ENCODE measurements at regions not wholly inside any gene's neighbourhood (a gene's known extent, or its start where the extent isn't known, plus 50 kb on each side); places are given as distances from the start of the nearest gene placed in this dataset.

DNA sequence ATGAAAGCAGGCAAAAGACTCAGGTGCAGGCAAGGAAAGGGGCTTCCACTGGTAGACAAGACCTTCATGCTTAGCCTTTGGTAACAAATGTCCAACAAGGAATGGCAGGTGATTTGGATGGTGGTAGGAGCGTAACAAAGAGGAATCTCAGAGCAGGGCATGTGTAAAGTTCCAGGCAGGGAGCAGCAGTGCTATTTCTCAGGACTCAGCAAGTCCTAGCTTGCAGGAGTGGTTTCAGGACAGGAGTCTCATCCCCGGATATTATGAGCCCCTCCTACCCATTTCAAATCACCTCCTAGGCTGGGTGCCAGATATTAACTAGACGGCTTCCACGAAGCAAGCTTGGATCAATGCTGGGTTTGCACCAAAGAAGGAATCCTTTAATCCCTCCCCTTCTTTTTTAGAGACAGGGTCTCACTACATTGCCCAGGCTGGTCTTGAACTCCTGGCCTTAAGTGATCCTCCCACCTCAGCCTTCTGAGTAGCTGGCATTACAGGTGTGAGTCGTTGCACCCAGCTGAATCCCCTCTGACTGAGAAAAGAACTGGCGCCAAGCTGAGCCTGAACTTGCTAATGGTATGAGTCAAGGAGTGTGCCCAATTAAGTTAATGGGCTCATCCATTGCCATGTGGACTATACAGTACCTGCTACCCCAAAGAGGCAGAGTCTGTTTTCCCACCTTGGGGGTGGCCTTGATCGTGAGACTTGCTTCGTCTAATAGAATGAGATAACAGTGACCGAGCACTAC lies 190.3 kb downstream of the ARL4C start:
- intact Hi-C loops (cut with DNase I): no loop called here
- no peak for FAIRE-seq
- ATAC-seq: no peak
- Histone ChIP-seq H3K36me3 (no peaks in the 10 kb centered on the region), H3K27ac (no peak overlapping the region), H3K9me3 (peaks cover 0 to 1% (median 0%) of the 10 kb centered on the region in 4 donors), H3K27me3 (no peaks in the 10 kb centered on the region), H3K4me3 (no peak overlapping the region), H3K4me1 (no peaks in the 10 kb centered on the region)
- TF ChIP-seq, protein P1, sequence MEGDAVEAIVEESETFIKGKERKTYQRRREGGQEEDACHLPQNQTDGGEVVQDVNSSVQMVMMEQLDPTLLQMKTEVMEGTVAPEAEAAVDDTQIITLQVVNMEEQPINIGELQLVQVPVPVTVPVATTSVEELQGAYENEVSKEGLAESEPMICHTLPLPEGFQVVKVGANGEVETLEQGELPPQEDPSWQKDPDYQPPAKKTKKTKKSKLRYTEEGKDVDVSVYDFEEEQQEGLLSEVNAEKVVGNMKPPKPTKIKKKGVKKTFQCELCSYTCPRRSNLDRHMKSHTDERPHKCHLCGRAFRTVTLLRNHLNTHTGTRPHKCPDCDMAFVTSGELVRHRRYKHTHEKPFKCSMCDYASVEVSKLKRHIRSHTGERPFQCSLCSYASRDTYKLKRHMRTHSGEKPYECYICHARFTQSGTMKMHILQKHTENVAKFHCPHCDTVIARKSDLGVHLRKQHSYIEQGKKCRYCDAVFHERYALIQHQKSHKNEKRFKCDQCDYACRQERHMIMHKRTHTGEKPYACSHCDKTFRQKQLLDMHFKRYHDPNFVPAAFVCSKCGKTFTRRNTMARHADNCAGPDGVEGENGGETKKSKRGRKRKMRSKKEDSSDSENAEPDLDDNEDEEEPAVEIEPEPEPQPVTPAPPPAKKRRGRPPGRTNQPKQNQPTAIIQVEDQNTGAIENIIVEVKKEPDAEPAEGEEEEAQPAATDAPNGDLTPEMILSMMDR (IDR thresholded peaks at IDR 0.05): no peak
- no peak for DNase-seq
- WGBS, 2 donors: 61 to 73% methylated on average over 9 of the region's 9 CpGs

DNA sequence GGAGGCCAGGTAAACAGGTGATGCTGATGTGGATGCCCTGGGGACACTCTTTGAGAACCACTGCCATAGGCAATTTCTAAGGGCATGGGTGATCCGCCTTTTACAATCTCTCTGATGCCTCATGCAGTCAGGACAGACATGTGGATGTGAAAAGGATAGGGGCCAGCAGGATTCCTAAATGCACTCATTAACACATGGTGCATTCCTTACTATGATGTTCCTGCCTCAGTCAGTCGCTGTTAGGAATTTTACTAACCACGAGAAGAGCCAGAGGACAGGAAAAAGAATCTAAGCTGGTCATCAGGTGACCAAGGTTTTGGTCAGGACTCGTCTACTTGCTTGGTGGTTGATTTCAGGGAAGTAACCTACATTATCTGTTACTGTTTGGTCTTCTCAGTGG lies 191.0 kb downstream of the ARL4C start:
- DNase-seq (no peak), ATAC-seq (no peak), FAIRE-seq (no peak)
- TF ChIP-seq, protein P1 (IDR thresholded peaks at IDR 0.05): no peak
- 68 to 76% methylated on average over 4 of the region's 4 CpGs for WGBS, 2 donors
- H3K27ac ChIP-seq: no peak overlapping the region
- intact Hi-C loops (cut with DNase I): no loop called here
- no peaks in the 10 kb centered on the region for H3K9me3 ChIP-seq
- no peaks in the 10 kb centered on the region for H3K36me3 ChIP-seq
- no peaks in the 10 kb centered on the region for H3K4me1 ChIP-seq
- H3K4me3 ChIP-seq: no peak overlapping the region
- H3K27me3 ChIP-seq: no peaks in the 10 kb centered on the region

DNA sequence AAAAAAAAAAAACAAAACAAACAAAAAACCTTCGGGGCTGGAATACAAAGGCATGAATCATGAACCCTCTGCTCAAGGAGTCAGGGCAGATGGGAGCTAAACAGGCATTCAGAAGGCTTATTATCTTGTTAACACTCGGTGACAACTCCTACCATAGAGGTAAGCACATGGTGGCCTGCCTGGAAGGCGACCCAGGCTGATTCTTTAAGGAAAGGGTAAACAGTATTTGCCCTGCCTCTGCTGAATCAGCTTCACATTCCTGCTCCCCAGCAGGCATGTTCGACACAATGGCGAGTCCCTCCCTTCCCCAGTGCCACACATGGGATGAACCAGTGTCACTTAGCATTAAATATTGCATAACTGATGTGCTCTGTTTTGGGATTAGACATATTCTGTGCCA lies 191.9 kb downstream of the ARL4C start:
- WGBS, 2 donors: 40 to 46% methylated on average over 5 of the region's 5 CpGs
- no peak overlapping the region for H3K4me3 ChIP-seq
- ATAC-seq (no peak), DNase-seq (no peak), FAIRE-seq (no peak)
- H3K4me1 ChIP-seq: no peaks in the 10 kb centered on the region
- no peaks in the 10 kb centered on the region for H3K9me3 ChIP-seq
- no peak overlapping the region for H3K27ac ChIP-seq
- intact Hi-C loops (cut with DNase I): no loop called here
- H3K27me3 ChIP-seq: no peaks in the 10 kb centered on the region
- H3K36me3 ChIP-seq: no peaks in the 10 kb centered on the region
- TF ChIP-seq, protein P1 (IDR thresholded peaks at IDR 0.05): no peak

DNA sequence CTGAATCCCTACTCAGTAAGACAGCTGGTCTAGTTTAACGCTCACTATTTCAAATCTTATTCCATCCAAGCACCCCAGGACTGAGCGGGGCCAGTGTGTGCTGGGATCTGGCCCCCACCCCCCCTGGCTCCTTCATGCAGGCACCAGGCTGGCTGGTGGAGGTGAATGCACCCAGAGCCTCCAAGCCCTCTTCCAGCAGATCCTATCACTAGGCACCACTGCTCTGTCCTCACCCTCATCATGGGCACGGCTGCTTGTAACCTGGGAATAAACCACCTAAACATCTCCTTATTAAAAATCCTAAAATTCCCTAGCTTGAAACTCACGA lies 194.3 kb downstream of the ARL4C start:
- Histone ChIP-seq H3K4me3 (no peak overlapping the region), H3K27ac (no peak overlapping the region), H3K9me3 (no peaks in the 10 kb centered on the region), H3K4me1 (no peaks in the 10 kb centered on the region), H3K36me3 (no peaks in the 10 kb centered on the region), H3K27me3 (no peaks in the 10 kb centered on the region)
- TF ChIP-seq, protein P1 (IDR thresholded peaks at IDR 0.05): no peak
- intact Hi-C loops (cut with DNase I): no loop called here
- no peak for ATAC-seq
- 87 to 90% methylated on average over 4 of the region's 4 CpGs for WGBS, 2 donors
- DNase-seq: no peak
- FAIRE-seq: no peak

DNA sequence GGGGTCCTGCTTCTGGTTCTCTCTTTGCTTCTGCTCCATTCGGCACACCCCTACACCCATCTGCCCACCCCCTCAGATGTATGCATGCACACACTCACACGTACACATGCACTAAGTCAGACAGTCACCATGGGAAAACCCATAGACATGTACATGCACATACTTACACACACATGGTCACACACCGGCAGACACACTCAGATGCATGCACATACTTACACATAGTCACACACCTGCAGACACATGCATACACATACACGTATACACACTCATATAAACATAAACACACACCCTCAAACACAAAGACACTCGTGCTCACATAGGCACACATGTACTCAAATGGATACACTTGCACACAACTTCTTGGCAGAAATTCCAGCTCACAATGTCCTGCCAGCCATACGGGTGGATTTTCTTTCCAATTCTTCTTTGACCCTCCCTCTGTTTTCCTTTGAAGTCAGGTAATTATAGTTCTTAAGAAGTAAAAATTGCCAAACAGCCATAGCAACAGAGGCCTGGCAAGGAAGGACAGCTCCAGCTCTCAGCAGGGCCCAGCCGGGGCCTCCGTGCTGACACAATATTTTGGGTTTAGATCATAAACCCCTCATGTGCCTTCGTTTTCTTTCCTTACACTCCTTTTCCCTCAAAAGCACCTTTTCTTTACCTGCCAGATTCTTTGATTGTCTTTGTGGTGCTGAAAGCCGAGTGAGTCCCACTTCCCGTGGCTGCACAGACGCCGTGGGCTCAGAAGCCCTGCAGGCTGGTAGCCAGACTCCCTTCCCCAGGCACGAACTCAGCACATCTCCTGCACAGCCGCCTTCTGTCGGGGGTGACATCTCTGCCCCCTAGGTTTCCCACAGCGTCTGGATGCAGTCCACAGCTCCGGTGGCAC lies 195.7 kb downstream of the ARL4C start:
- FAIRE-seq (no peak), DNase-seq (no peak), ATAC-seq (no peak)
- H3K4me3 ChIP-seq: no peak overlapping the region
- no peaks in the 10 kb centered on the region for H3K4me1 ChIP-seq
- no peaks in the 10 kb centered on the region for H3K36me3 ChIP-seq
- intact Hi-C loops (cut with DNase I): no loop called here
- no peak overlapping the region for H3K27ac ChIP-seq
- no peaks in the 10 kb centered on the region for H3K9me3 ChIP-seq
- H3K27me3 ChIP-seq: no peaks in the 10 kb centered on the region
- TF ChIP-seq, protein P1 (IDR thresholded peaks at IDR 0.05): no peak
- WGBS, 2 donors: 76 to 83% methylated on average over 18 of the region's 18 CpGs
